SK-N-DZ (cell line): ENCODE measurements at regions not wholly inside any gene's neighbourhood (a gene's known extent, or its start where the extent isn't known, plus 50 kb on each side); places are given as distances from the start of the nearest gene placed in this dataset.

Experiments used
- DNase-seq: peaks from one replicate; pipeline ENCODE4 v3.0.0-alpha.2; 2015; ENCODE audit warnings: low spot score

GRCh38 chr6:47360388-47360787, 50.7 kb upstream of the TNFRSF21 start:
- no peak for DNase-seq

- DNase-seq: no peak
Observed at GRCh38 chr6:47362857-47363461, 53.3 kb upstream of the TNFRSF21 start.

- no peak for DNase-seq
Observed at GRCh38 chr6:47363736-47364135, 54.0 kb upstream of the TNFRSF21 start.

- no peak for DNase-seq
Observed at GRCh38 chr6:47366335-47366890, 56.7 kb upstream of the TNFRSF21 start.

- no peak for DNase-seq
Observed at GRCh38 chr6:47371139-47371869, 61.6 kb upstream of the TNFRSF21 start.

DNA sequence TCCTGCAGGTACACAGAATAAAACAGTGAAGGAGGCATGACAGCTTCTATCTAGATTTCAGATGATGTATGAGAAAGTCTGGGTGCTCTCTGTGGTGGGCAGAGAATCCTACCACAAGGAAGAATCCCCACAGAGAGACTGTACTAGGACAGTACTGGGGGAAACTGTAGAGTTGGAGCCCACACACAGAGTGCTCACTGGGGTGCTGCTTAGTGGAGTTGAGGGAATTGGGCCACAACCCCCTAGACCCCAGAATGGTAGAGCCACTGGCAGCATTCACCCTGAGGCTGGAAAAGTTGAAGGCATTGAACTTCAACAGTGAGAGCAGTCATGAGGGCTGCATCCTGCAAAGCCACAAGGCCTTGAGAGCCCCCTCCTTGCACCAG, 62.2 kb upstream of the TNFRSF21 start:
- DNase-seq: no peak

- no peak for DNase-seq
Observed at GRCh38 chr6:47372318-47372717, 62.6 kb upstream of the TNFRSF21 start.

DNA sequence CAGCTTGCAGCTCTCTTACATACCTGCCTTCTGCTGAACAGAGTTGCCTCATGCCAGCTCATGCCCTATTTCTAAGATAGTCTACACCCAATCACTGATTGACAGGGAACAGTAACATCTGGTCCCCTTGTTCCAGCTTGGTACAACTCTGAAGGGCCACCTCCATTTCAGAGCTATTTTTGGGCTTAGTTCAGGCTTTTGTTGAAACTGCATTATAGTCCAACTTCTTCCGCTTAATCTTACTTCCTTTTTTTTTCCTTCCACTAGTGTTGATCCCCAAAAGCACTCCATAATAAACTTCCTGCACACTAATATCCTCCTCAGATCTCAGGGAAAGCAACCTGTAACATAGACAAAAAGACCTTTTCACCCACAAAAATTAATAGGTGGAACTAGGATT, 65.7 kb upstream of the TNFRSF21 start:
- no peak for DNase-seq

DNA sequence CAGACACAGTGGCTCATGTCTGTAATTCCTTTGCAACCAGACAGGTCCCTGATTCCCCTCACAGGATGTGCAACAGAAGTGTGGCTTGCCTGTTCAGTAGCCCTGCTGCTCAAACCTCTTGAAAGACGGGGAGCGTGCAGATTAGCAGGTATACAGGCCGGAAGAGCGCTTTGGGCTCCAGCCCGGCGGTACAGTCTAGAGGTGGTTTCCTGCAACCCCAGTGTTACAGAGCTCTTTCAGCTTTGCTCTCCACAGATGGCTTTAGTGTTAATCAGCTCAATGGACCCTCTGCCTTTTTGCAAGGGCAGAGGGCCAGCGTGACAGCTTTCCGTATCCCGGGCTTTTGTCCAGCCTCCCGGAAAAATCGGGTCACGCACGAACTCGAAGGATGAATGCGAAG, 67.2 kb upstream of the TNFRSF21 start:
- no peak for DNase-seq

- no peak for DNase-seq
Observed at GRCh38 chr6:47377971-47378370, 68.3 kb upstream of the TNFRSF21 start.

DNA sequence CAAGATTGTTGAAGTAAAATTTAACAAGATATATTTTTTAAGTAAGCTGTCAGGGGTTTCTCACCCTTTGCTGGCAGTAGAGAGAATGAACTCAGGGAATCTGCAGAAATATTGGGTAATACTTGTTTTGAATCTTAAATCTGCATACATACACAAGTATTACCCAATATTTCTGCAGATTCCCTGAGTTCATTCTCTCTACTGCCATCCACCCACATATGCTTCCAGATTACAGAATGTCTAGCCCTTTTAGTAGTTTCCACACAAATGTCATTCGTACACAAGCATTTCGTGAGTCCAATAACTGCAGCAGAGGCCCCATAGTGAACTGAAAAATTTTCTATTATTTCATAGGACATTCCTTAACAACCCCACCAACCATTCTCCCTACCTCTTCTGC, 69.6 kb upstream of the TNFRSF21 start:
- no peak for DNase-seq

- DNase-seq: no peak
Observed at GRCh38 chr6:47380251-47380650, 70.5 kb upstream of the TNFRSF21 start.

GRCh38 chr6:47381036-47381435, 71.3 kb upstream of the TNFRSF21 start:
- DNase-seq: no peak

GRCh38 chr6:47383360-47383759, 73.7 kb upstream of the TNFRSF21 start:
- no peak for DNase-seq

DNA sequence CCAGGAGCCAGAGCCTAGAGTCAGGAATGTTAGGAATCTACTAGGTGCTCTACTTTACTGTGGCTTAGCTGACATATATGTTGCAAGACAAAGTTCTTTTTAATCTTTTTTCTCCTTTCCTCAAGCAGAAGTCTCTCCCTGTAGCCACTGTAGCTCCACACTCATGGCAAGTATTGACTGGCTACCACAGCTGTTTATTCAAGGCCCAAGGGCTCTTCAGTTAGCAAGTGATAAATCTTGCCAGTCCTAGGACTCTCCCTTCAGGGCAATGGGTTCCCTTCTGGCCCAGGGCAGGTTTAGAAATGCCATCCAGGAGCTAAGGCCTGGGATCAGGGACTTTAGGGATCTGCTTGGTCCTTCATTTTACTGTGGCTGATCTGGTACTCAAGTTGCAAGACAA, 82.0 kb upstream of the TNFRSF21 start:
- no peak for DNase-seq

- no peak for DNase-seq
Observed at GRCh38 chr6:47392251-47392650, 82.5 kb upstream of the TNFRSF21 start.

GRCh38 chr6:47396401-47397069, 81.1 kb upstream of the CD2AP start:
- DNase-seq: no peak

- no peak for DNase-seq
Observed at GRCh38 chr6:47400581-47400980, 77.0 kb upstream of the CD2AP start.

GRCh38 chr6:47402081-47402480, 75.5 kb upstream of the CD2AP start:
- DNase-seq: no peak

DNA sequence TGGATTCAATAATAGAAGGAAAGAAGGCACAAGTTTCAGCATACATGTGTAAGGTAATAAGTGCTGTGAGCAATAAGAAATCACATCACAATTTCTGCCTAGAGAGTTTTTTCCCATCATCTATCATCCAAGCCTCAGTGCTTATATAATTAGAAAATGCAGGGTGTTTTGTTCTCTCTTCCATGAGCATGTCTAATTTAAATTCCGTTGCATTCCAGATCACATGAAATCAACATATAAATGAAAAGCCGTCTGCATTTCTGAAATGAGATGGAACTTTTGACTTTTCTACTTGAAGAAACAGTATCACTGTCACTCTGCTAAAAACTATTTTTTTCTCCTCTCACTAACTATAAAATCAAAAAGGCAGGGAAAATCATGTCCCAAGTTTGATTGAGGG, 74.5 kb upstream of the CD2AP start:
- DNase-seq: no peak

- no peak for DNase-seq
Observed at GRCh38 chr6:47403801-47404200, 73.8 kb upstream of the CD2AP start.

- no peak for DNase-seq
Observed at GRCh38 chr6:47404435-47404834, 73.2 kb upstream of the CD2AP start.

DNA sequence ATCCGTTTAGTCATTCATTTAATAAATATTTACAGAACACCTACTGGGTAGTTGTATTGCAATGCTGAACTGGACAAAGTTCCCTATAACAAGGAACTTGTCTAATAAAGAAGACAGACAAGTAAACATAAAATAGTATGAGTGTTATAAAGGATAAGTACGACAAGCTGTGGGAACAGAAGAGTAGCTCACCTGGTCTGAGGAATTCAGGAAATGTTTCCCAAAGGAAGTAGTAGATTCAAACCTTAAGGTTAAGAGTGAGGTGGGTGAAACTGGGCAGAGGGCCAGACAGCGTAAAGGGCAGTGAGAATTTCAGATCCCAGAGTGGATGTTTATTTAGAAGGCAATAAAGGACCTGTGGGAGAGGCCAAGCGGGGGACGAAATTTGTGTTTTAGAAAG, 72.3 kb upstream of the CD2AP start:
- DNase-seq: no peak
